K562 (cell line): ENCODE measurements at regions not wholly inside any gene's neighbourhood (a gene's known extent, or its start where the extent isn't known, plus 50 kb on each side); places are given as distances from the start of the nearest gene placed in this dataset.

ENCODE experiments used
- ATAC-seq: fragments of 200-7000 bp; cut with Tn5 transposase; 3 replicates; pipeline ENCODE4 v1.9.1; 2020; ENCODE audit warnings: moderate library complexity
- BruUV-seq: library from RNA; stranded (reverse); fragments of 400-500 nt; replicated peaks from 2 replicates; lab custom pipeline; 2021; lab: Mats Ljungman, UMichigan
- CTCF ChIA-PET: fragments of 300-600 bp; formaldehyde crosslinking; extraction: SDS; loops from one replicate; lab custom pipeline; 2021; ENCODE audit warnings: low intra/inter-chr PET ratio; lab: Yijun Ruan, JAX
- POLR2A ChIA-PET: fragments of 300-600, 350-650 bp; sonication (Branson Sonifier 250); formaldehyde crosslinking; extraction: SDS; loops from one replicate; lab custom pipeline; 2021; ENCODE audit warnings: antibody characterized with exemption, inconsistent platforms; lab: Yijun Ruan, JAX
- DNase-seq, 4 experiments: peaks; one replicate each; pipeline versions ENCODE4 v3.0.0 to v3.0.0-alpha.2; 2011 to 2018; ENCODE audit warnings: low spot score in 3 of 4, mixed read lengths in 3 of 4; ENCODE audit errors: extremely low read depth in 1 of 4
- FAIRE-seq: peaks from 2 replicates; lab custom pipeline; 2011; peaks lifted over from hg19 to GRCh38; lab: Jason Lieb, UNC
- H2AFZ ChIP-seq: 2 replicates; pipeline ENCODE4 v1.6.0; 2011; ENCODE audit warnings: low read depth, low read length, control low read depth, inconsistent platforms
- H3K27ac ChIP-seq: fragments of 200-600 bp; 3 replicates; pipeline ENCODE4 v1.8.0; 2011; ENCODE audit warnings: low read depth, mild to moderate bottlenecking, control low read depth, inconsistent platforms, low read length, moderate library complexity, mixed read lengths; ENCODE audit errors: extremely low read depth
- H3K27me3 ChIP-seq, 2 experiments: fragments of 300-600 bp in 1 of 2; 2 replicates in 1 of 2; 3 replicates in 1 of 2; pipeline versions ENCODE4 v1.6.0 to v1.8.0; 2011; ENCODE audit warnings: inconsistent platforms in 2 of 2, low read length in 2 of 2, mild to moderate bottlenecking in 1 of 2, mixed read lengths in 1 of 2, moderate library complexity in 1 of 2; ENCODE audit not compliant: control insufficient read depth in 2 of 2, insufficient read depth in 2 of 2
- H3K36me3 ChIP-seq: fragments of 300-600 bp; 3 replicates; pipeline ENCODE4 v1.8.0; 2011; ENCODE audit warnings: mild to moderate bottlenecking, low read length, inconsistent platforms; ENCODE audit not compliant: control insufficient read depth, insufficient read depth
- H3K4me1 ChIP-seq, 2 experiments: fragments of 200-600 bp in 1 of 2; replicated peaks in 1 of 2; 2 replicates in 1 of 2; 3 replicates in 1 of 2; pipeline versions ENCODE4 v1.5.1 to v1.8.0; 2011; ENCODE audit warnings: inconsistent platforms in 2 of 2, low read length in 2 of 2, mild to moderate bottlenecking in 1 of 2, mixed read lengths in 1 of 2, moderate library complexity in 1 of 2; ENCODE audit not compliant: control insufficient read depth in 2 of 2, insufficient read depth in 2 of 2
- H3K4me2 ChIP-seq: 2 replicates; pipeline ENCODE4 v1.6.1; 2011; ENCODE audit warnings: low read length, control low read depth, inconsistent platforms, mixed read lengths; ENCODE audit not compliant: insufficient read depth
- H3K4me3 ChIP-seq: fragments of 200-600 bp; sonication (generic), shearing (Covaris generic); 2 replicates; pipeline ENCODE4 v1.5.1; 2016; ENCODE audit warnings: control low read depth, inconsistent platforms
- H3K79me2 ChIP-seq: fragments of 200-600 bp; 3 replicates; pipeline ENCODE4 v1.8.0; 2011; ENCODE audit warnings: low read length, inconsistent platforms; ENCODE audit not compliant: control insufficient read depth, insufficient read depth
- H3K9ac ChIP-seq, 2 experiments: 2 replicates each; pipeline versions ENCODE4 v1.6.0 to v1.6.1; 2011; ENCODE audit warnings: low read depth in 2 of 2, low read length in 2 of 2, control low read depth in 1 of 2, inconsistent platforms in 1 of 2, mild to moderate bottlenecking in 1 of 2, mixed read lengths in 1 of 2; ENCODE audit not compliant: insufficient read depth in 1 of 2
- H3K9me1 ChIP-seq: one replicate; pipeline ENCODE4 v1.6.0; 2011; ENCODE audit warnings: inconsistent platforms, mild to moderate bottlenecking, low read length, moderate library complexity; ENCODE audit not compliant: control insufficient read depth, insufficient read depth
- H3K9me3 ChIP-seq: replicated peaks from 2 replicates; pipeline ENCODE4 v1.5.1; 2011; ENCODE audit warnings: low read depth, low read length, inconsistent platforms; ENCODE audit not compliant: control insufficient read depth, insufficient read depth
- H4K20me1 ChIP-seq: replicated peaks from 2 replicates; pipeline ENCODE4 v1.6.1; 2011; ENCODE audit warnings: low read length, inconsistent platforms, mixed read lengths; ENCODE audit not compliant: control insufficient read depth, insufficient read depth
- EP300 ChIP-seq: IDR thresholded peaks from 2 replicates; pipeline ENCODE4 v1.6.1; 2012; ENCODE audit warnings: low read length, improper control_type of control experiment
- ETV6 ChIP-seq, 3 experiments: fragments of 150-350 bp in 1 of 3; sonication (generic) in 1 of 3; formaldehyde crosslinking in 1 of 3; IDR thresholded peaks; 2 replicates each; pipeline versions ENCODE4 v1.6.1 to v1.8.0; 2014 to 2022; ENCODE audit warnings: borderline replicate concordance in 2 of 3, low read depth in 2 of 3, antibody characterized with exemption in 1 of 3, low read length in 1 of 3, mild to moderate bottlenecking in 1 of 3, missing genetic modification reagents in 1 of 3
- FOXK2 ChIP-seq, 2 experiments: fragments of 450-650 bp; IDR thresholded peaks in 1 of 2; conservative IDR thresholded peaks in 1 of 2; 2 replicates each; pipeline ENCODE4 v1.6.1; 2016; ENCODE audit warnings: low read depth in 2 of 2, mild to moderate bottlenecking in 1 of 2
- KAT2B ChIP-seq: IDR thresholded peaks from one replicate; pipeline ENCODE4 v1.6.1; 2012; ENCODE audit warnings: low read depth, mild to moderate bottlenecking, control low read depth, inconsistent platforms, low read length, moderate library complexity
- MBD2 ChIP-seq: sonication (generic); IDR thresholded peaks from 2 replicates; pipeline ENCODE4 v1.6.1; 2016; ENCODE audit warnings: low read depth, borderline replicate concordance
- NBN ChIP-seq: fragments of 450-650 bp; IDR thresholded peaks from 2 replicates; pipeline ENCODE4 v1.6.1; 2016; ENCODE audit warnings: low read depth, mild to moderate bottlenecking
- PRPF4 ChIP-seq: fragments of 200-400 bp; formaldehyde crosslinking; IDR thresholded peaks from one replicate; pipeline ENCODE4 v1.6.1; 2017; ENCODE audit warnings: low read length, low read depth, mild to moderate bottlenecking; ENCODE audit not compliant: insufficient read depth, poor library complexity, severe bottlenecking
- RBM25 ChIP-seq: fragments of 200-400 bp; formaldehyde crosslinking; IDR thresholded peaks from 2 replicates; pipeline ENCODE4 v1.6.1; 2018; ENCODE audit warnings: low read length, low read depth, moderate library complexity; ENCODE audit not compliant: severe bottlenecking
- TBP ChIP-seq: optimal IDR thresholded peaks from 2 replicates; pipeline ENCODE3; 2011; ENCODE audit warnings: low read depth, low read length, improper control_type of control experiment
- U2AF1 ChIP-seq: fragments of 200-400 bp; formaldehyde crosslinking; optimal IDR thresholded peaks from 2 replicates; pipeline ENCODE3; 2017; ENCODE audit warnings: mild to moderate bottlenecking, low read depth, low read length, moderate library complexity
- ZNF121 ChIP-seq: sonication (generic); formaldehyde crosslinking; conservative IDR thresholded peaks from 2 replicates; pipeline ENCODE4 v1.8.0; 2022; ENCODE audit warnings: missing genetic modification reagents
- ZNF217 ChIP-seq: sonication (generic); formaldehyde crosslinking; IDR thresholded peaks from 2 replicates; pipeline ENCODE4 v1.8.0; 2022; ENCODE audit warnings: mild to moderate bottlenecking, missing genetic modification reagents
- WGBS: fragments of 100-300 bp; shearing (Covaris generic); methylation state at CpG from one replicate; pipeline ENCODE4 v1.1.6; 2016; ENCODE audit warnings: low coverage, mixed read lengths; ENCODE audit not compliant: insufficient coverage; ENCODE audit errors: missing lambda C conversion rate; 5-methylcytosine and 5-hydroxymethylcytosine counted together
- in situ Hi-C: fragments of 300-500 bp; cut with MboI; formaldehyde crosslinking; loops from 4 replicates; pipeline ENCODE4 v1.15.0; 2018; ENCODE audit warnings: inconsistent platforms, mixed read lengths
- intact Hi-C: fragments of 100-400 bp; cut with micrococcal nuclease; formaldehyde crosslinking; loops from 2 replicates; pipeline ENCODE4 v1.14.2; 2022
- TF ChIP-seq, protein P1 (sequence below): fragments of 250-450 bp; sonication (Bioruptor Pico); IDR thresholded peaks from 2 replicates; pipeline ENCODE4 v1.5.0; 2021
- TF ChIP-seq, protein P2 (sequence below): sonication (generic); formaldehyde crosslinking; IDR thresholded peaks from 2 replicates; pipeline ENCODE4 v1.8.0; 2022; ENCODE audit warnings: missing genetic modification reagents, mild to moderate bottlenecking, borderline replicate concordance

DNA sequence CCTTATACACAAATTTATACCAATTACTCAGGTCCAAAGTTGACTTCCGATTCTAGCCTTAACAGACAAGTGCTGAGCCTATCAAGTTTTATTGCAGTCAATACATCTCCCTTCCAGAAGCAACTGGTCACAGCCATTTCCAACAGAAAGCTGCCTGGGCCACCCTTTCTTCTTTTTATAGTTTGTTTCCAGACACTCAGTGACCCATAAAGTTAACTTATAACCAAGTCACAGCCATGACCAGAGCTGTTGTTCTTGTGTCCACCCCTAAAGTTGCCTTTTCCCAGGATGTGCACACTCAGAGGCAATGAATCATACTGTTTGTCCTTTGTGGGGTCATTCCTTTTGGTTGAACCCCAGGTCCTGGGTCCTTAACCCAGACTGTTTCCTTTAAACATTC, 89.9 kb downstream of the CD83 start:
- H3K79me2 ChIP-seq = no peaks in the 10 kb centered on the region
- in situ Hi-C loops = no loop called here
- 14% methylated on average over 1 of the region's 1 CpG for WGBS
- no TSS peak for BruUV-seq
- H3K27me3 ChIP-seq = peaks cover 20 to 27% of the 10 kb centered on the region in 2 experiments
- ATAC-seq (no peak), DNase-seq (no peak), FAIRE-seq (no peak)
- H3K4me2 ChIP-seq = no peak overlapping the region
- no peaks in the 10 kb centered on the region for H3K36me3 ChIP-seq
- no peaks in the 10 kb centered on the region for H4K20me1 ChIP-seq
- no peak overlapping the region for H3K27ac ChIP-seq
- H3K4me1 ChIP-seq = peaks cover 13 to 17% of the 10 kb centered on the region in 2 experiments
- H3K9me3 ChIP-seq = no peaks in the 10 kb centered on the region
- CTCF ChIA-PET = no interaction called here
- H2AFZ ChIP-seq = no peak overlapping the region
- POLR2A ChIA-PET = interaction anchor here (1.2 kb wide), 1 partner anchor 9 kb away, joined by 3 read pairs; no protein-coding TSS in a partner anchor
- intact Hi-C loops = no loop called here
- no peak overlapping the region for H3K4me3 ChIP-seq
- H3K9me1 ChIP-seq = no peaks in the 10 kb centered on the region
- no peak overlapping the region for H3K9ac ChIP-seq
- TF ChIP-seq FOXK2 (conservative IDR thresholded peaks at IDR 0.05 in 1 of 2, IDR thresholded peaks at IDR 0.05 in 1 of 2; ENCODE audit: low read depth in 2 of 2) = no peak
- TF ChIP-seq ETV6 (IDR thresholded peaks at IDR 0.05; ENCODE audit: borderline replicate concordance in 1 of 2, low read depth in 2 of 2, low read length in 1 of 2) = no peak
- no peak for TF ChIP-seq ETV6 (CRISPR knock-in tag; IDR thresholded peaks at IDR 0.05; ENCODE audit: borderline replicate concordance)
- no peak for TF ChIP-seq MBD2
- TF ChIP-seq, protein P1, sequence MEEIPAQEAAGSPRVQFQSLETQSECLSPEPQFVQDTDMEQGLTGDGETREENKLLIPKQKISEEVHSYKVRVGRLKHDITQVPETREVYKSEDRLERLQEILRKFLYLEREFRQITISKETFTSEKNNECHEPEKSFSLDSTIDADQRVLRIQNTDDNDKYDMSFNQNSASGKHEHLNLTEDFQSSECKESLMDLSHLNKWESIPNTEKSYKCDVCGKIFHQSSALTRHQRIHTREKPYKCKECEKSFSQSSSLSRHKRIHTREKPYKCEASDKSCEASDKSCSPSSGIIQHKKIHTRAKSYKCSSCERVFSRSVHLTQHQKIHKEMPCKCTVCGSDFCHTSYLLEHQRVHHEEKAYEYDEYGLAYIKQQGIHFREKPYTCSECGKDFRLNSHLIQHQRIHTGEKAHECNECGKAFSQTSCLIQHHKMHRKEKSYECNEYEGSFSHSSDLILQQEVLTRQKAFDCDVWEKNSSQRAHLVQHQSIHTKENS = no peak
- TF ChIP-seq RBM25 = no peak
- TF ChIP-seq ZNF121 = no peak
- TF ChIP-seq U2AF1 = no peak
- no peak for TF ChIP-seq EP300
- TF ChIP-seq NBN = no peak
- TF ChIP-seq, protein P2, sequence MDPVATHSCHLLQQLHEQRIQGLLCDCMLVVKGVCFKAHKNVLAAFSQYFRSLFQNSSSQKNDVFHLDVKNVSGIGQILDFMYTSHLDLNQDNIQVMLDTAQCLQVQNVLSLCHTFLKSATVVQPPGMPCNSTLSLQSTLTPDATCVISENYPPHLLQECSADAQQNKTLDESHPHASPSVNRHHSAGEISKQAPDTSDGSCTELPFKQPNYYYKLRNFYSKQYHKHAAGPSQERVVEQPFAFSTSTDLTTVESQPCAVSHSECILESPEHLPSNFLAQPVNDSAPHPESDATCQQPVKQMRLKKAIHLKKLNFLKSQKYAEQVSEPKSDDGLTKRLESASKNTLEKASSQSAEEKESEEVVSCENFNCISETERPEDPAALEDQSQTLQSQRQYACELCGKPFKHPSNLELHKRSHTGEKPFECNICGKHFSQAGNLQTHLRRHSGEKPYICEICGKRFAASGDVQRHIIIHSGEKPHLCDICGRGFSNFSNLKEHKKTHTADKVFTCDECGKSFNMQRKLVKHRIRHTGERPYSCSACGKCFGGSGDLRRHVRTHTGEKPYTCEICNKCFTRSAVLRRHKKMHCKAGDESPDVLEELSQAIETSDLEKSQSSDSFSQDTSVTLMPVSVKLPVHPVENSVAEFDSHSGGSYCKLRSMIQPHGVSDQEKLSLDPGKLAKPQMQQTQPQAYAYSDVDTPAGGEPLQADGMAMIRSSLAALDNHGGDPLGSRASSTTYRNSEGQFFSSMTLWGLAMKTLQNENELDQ (CRISPR knock-in tag) = no peak
- no peak for TF ChIP-seq TBP
- TF ChIP-seq ZNF217 = no peak
- no peak for TF ChIP-seq KAT2B
- no peak for TF ChIP-seq PRPF4
